DND-41 (cell line): ENCODE measurements at regions not wholly inside any gene's neighbourhood (a gene's known extent, or its start where the extent isn't known, plus 50 kb on each side); places are given as distances from the start of the nearest gene placed in this dataset.

Source experiments
- EZH2 ChIP-seq: IDR thresholded peaks from 3 replicates; pipeline ENCODE4 v1.6.1; 2012; ENCODE audit warnings: borderline replicate concordance, low read depth, mild to moderate bottlenecking, moderate library complexity, low read length, inconsistent platforms; ENCODE audit not compliant: severe bottlenecking
- TF ChIP-seq, protein P1 (sequence below): IDR thresholded peaks from 2 replicates; pipeline ENCODE4 v1.5.1; 2012; ENCODE audit warnings: borderline replicate concordance, low read length, moderate library complexity, mild to moderate bottlenecking; ENCODE audit not compliant: poor library complexity, severe bottlenecking; ENCODE audit errors: extremely low read depth

DNA sequence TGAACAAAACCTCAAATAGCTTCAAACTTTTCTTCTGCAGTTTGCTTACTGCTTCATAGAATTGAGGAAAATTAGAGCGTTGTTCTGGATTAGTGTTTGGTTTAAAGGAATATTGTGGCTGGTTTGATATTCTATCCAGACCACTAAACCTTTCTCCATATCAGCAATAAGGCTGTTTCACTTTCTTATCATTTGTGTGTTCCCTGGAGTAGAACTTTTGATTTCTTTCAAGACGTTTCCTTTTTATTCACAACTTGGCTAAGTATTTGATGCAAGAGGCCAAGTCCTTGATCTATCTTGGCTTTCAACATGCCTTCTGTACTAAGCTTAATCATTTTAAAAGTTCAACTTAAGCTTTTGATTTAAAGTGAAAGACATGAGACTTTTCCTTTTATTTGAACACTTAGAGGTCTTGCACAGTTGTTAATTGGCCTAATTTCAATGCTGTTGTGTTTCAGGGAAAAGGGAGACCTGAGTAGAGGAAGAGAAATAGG lies 359.1 kb downstream of the S1PR1 start:
- TF ChIP-seq, protein P1, sequence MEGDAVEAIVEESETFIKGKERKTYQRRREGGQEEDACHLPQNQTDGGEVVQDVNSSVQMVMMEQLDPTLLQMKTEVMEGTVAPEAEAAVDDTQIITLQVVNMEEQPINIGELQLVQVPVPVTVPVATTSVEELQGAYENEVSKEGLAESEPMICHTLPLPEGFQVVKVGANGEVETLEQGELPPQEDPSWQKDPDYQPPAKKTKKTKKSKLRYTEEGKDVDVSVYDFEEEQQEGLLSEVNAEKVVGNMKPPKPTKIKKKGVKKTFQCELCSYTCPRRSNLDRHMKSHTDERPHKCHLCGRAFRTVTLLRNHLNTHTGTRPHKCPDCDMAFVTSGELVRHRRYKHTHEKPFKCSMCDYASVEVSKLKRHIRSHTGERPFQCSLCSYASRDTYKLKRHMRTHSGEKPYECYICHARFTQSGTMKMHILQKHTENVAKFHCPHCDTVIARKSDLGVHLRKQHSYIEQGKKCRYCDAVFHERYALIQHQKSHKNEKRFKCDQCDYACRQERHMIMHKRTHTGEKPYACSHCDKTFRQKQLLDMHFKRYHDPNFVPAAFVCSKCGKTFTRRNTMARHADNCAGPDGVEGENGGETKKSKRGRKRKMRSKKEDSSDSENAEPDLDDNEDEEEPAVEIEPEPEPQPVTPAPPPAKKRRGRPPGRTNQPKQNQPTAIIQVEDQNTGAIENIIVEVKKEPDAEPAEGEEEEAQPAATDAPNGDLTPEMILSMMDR, result no peak
- TF ChIP-seq EZH2, result no peak
